GM12892 (cell line): ENCODE measurements at regions not wholly inside any gene's neighbourhood (a gene's known extent, or its start where the extent isn't known, plus 50 kb on each side); places are given as distances from the start of the nearest gene placed in this dataset.

Experiments
- POLR2A ChIP-seq: IDR thresholded peaks from 2 replicates; pipeline ENCODE4 v1.6.1; 2011; ENCODE audit warnings: low read depth, low read length, control low read depth
- TAF1 ChIP-seq: IDR thresholded peaks from 2 replicates; pipeline ENCODE4 v1.6.1; 2011; ENCODE audit warnings: low read depth, mild to moderate bottlenecking, control low read depth, low read length, borderline replicate concordance

- TF ChIP-seq POLR2A = no peak
- no peak for TF ChIP-seq TAF1
Measured at GRCh38 chr15:98403569-98403968, 244.8 kb upstream of the IGF1R start.
